Activated CD4-positive, alpha-beta T cell treated with anti-CD3 and anti-CD28 coated beads, Interleukin-2, amount 50 U/mL, for 1 hour (primary cell): ENCODE measurements at regions not wholly inside any gene's neighbourhood (a gene's known extent, or its start where the extent isn't known, plus 50 kb on each side); places are given as distances from the start of the nearest gene placed in this dataset.
"Not testable (repeated sequence)": the region's sequence is repeated elsewhere in the genome, so short reads cannot be mapped to it uniquely, and the experiment has no call there.

Experiments used
- DNase-seq: peaks from one replicate; pipeline ENCODE4 v3.0.0-alpha.2; 2020

- no peak for DNase-seq
Observed at GRCh38 chr7:93048136-93048930, 69.4 kb downstream of the SAMD9 start.

GRCh38 chr7:93047514-93048099, 70.2 kb downstream of the SAMD9 start:
- no peak for DNase-seq

- DNase-seq = no peak
Observed at GRCh38 chr7:93046641-93047040, 71.1 kb downstream of the SAMD9 start.

- DNase-seq = no peak
Observed at GRCh38 chr7:93044147-93044810, 73.5 kb downstream of the SAMD9 start.

- no peak for DNase-seq
Observed at GRCh38 chr7:93043385-93043985, 74.3 kb downstream of the SAMD9 start.

- DNase-seq = no peak
Observed at GRCh38 chr7:93040355-93040754, 77.4 kb downstream of the SAMD9 start.

GRCh38 chr7:93039786-93040185, 78.0 kb downstream of the SAMD9 start:
- DNase-seq = no peak

- DNase-seq = no peak
Observed at GRCh38 chr7:93039282-93039681, 78.5 kb downstream of the SAMD9 start.

GRCh38 chr7:93036807-93037206, 81.0 kb downstream of the SAMD9 start:
- DNase-seq = no peak

GRCh38 chr7:93036149-93036640, 81.6 kb downstream of the SAMD9 start:
- no peak for DNase-seq

GRCh38 chr7:93031795-93032194, 86.0 kb downstream of the SAMD9 start:
- no peak for DNase-seq

- no peak for DNase-seq
Observed at GRCh38 chr7:93030605-93031225, 87.1 kb downstream of the SAMD9 start.

GRCh38 chr7:93029056-93029455, 88.7 kb downstream of the SAMD9 start:
- no peak for DNase-seq

GRCh38 chr7:93028610-93029009, 89.2 kb downstream of the SAMD9 start:
- DNase-seq = no peak

- no peak for DNase-seq
Observed at GRCh38 chr7:93027044-93027443, 90.7 kb downstream of the SAMD9 start.

GRCh38 chr7:93026425-93026824, 91.4 kb downstream of the SAMD9 start:
- DNase-seq = no peak

- no peak for DNase-seq
Observed at GRCh38 chr7:93025389-93025788, 92.4 kb downstream of the SAMD9 start.

- not testable (repeated sequence) for DNase-seq
Observed at GRCh38 chr7:93022931-93023478, 94.8 kb downstream of the SAMD9 start.

GRCh38 chr7:93021748-93022147, 96.0 kb downstream of the SAMD9 start:
- DNase-seq = no peak

GRCh38 chr7:93018716-93019115, 99.1 kb downstream of the SAMD9 start:
- DNase-seq = no peak

GRCh38 chr7:93016681-93017381, 100.9 kb downstream of the SAMD9 start:
- DNase-seq = no peak
